ENCODE measurements at regions not wholly inside any gene's neighbourhood (a gene's known extent, or its start where the extent isn't known, plus 50 kb on each side); places are given as distances from the start of the nearest gene placed in this dataset.
"Not testable (repeated sequence)": the region's sequence is repeated elsewhere in the genome, so short reads cannot be mapped to it uniquely, and the experiment has no call there.

DNA sequence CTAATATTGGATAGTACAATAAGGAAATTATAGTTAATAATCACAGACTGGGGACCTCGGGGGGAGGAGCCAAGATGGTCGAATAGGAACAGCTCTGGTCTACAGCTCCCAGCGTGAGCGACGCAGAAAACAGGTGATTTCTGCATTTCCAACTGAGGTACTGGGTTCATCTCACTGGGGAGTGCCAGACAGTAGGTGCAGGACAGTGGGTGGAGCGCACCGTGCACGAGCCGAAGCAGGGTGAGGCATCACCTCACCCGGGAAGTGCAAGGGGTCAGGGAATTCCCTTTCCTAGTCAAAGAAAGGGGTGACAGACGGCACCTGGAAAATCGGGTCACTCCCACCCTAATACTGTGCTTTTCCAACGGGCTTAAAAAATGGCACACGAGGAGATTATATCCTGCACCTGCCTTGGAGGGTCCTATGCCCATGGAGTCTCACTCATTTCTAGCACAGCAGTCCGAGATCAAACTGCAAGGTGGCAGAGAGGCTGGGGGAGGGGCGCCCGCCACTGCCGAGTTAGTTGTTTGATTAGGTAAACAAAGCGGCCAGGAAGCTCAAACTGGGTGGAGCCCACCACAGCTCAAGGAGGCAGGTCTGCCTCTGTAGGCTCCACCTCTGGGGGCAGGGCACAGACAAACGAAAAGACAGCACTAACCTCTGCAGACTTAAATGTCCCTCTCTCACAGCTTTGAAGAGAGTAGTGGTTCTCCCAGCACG lies 138.8 kb upstream of the BCL9 start:
- not testable (repeated sequence) for H2AFZ ChIP-seq (ENCODE audit: low read length, unreplicated experiment); H3K79me2 ChIP-seq (ENCODE audit: control insufficient read depth, insufficient read depth, low read length, unreplicated experiment); H3K36me3 ChIP-seq (ENCODE audit: insufficient read depth, low read length); H3K27ac ChIP-seq (ENCODE audit: low read depth, low read length); H3K27me3 ChIP-seq (ENCODE audit: insufficient read depth, low read length); H3K4me3 ChIP-seq (ENCODE audit: low read depth, low read length); H3K4me1 ChIP-seq (ENCODE audit: control insufficient read depth, insufficient read depth, low read length, unreplicated experiment)

DNA sequence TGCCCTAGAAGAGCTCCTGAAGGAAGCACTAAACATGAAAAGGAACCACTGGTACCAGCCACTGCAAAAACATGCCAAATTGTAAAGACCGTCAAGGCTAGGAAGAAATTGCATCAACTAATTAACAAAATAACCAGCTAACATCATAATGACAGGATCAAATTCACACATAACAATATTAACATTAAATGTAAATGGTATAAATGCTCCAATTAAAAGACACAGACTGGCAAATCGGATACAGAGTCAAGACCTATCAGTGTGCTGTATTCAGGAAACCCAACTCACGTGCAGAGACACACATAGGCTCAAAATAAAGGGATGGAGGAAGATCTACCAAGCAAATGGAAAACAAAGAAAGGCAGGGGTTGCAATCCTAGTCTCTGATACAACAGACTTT lies 137.0 kb upstream of the BCL9 start:
- not testable (repeated sequence) for H3K4me1 ChIP-seq (ENCODE audit: control insufficient read depth, insufficient read depth, low read length, unreplicated experiment); H3K27ac ChIP-seq (ENCODE audit: low read depth, low read length); H2AFZ ChIP-seq (ENCODE audit: low read length, unreplicated experiment); H3K27me3 ChIP-seq (ENCODE audit: insufficient read depth, low read length); H3K4me3 ChIP-seq (ENCODE audit: low read depth, low read length); H3K79me2 ChIP-seq (ENCODE audit: control insufficient read depth, insufficient read depth, low read length, unreplicated experiment); H3K36me3 ChIP-seq (ENCODE audit: insufficient read depth, low read length)

DNA sequence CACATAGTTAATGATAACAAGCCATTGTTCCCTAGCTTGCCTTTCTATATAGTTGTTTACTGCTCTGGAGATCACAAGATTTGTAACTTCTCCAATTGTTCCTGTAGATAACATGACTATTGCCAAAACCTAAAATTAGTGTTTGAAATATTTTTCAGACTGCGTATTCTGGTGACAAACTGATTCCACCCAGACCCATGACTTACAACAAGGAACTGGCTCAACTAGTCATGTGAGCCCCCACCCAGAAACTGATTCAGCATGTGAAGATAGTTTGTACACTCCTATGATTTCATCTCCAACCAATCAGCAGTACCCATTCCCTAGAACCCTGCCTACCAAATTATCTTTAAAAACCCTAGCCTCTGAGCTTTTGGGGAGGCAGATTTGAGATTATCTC lies 131.4 kb upstream of the BCL9 start:
- Histone ChIP-seq H3K36me3 (ENCODE audit: insufficient read depth, low read length) (no peaks in the 10 kb centered on the region), H3K27ac (ENCODE audit: low read depth, low read length) (no peak overlapping the region), H3K4me1 (ENCODE audit: control insufficient read depth, insufficient read depth, low read length, unreplicated experiment) (no peaks in the 10 kb centered on the region), H2AFZ (ENCODE audit: low read length, unreplicated experiment) (no peak overlapping the region), H3K79me2 (ENCODE audit: control insufficient read depth, insufficient read depth, low read length, unreplicated experiment) (no peaks in the 10 kb centered on the region), H3K27me3 (ENCODE audit: insufficient read depth, low read length) (peaks cover 10% of the 10 kb centered on the region; the same call in 1 of the 2 replicates), H3K4me3 (ENCODE audit: low read depth, low read length) (no peak overlapping the region)

DNA sequence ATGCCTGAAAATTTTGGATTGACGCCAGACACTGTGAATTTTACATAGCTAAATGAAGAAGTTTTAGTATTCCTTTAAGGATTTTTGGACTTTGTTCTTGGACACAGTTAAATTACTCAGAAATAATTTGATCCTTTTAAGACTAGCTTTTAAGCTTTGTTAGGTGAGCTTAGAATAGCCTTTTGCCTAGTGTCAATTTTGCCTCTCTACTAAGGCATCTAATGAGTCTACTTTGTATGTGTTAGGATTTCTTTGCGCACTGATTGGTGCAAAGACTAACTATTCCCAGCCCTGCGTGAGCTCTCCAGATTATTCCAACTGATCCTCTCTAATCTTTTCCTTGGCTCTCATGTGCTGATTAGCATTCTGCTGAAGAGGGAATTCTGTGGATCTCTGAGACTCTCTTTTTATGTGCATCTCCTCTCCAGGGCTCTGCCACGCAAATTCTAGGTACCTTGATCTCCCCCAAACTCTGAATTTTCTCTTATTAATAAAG lies 128.1 kb upstream of the BCL9 start:
- no peak overlapping the region for H3K4me3 ChIP-seq (ENCODE audit: low read depth, low read length)
- H2AFZ ChIP-seq (ENCODE audit: low read length, unreplicated experiment): no peak overlapping the region
- H3K27ac ChIP-seq (ENCODE audit: low read depth, low read length): no peak overlapping the region
- no peaks in the 10 kb centered on the region for H3K79me2 ChIP-seq (ENCODE audit: control insufficient read depth, insufficient read depth, low read length, unreplicated experiment)
- no peaks in the 10 kb centered on the region for H3K36me3 ChIP-seq (ENCODE audit: insufficient read depth, low read length)
- H3K27me3 ChIP-seq (ENCODE audit: insufficient read depth, low read length): peaks cover 23% of the 10 kb centered on the region
- no peaks in the 10 kb centered on the region for H3K4me1 ChIP-seq (ENCODE audit: control insufficient read depth, insufficient read depth, low read length, unreplicated experiment)

DNA sequence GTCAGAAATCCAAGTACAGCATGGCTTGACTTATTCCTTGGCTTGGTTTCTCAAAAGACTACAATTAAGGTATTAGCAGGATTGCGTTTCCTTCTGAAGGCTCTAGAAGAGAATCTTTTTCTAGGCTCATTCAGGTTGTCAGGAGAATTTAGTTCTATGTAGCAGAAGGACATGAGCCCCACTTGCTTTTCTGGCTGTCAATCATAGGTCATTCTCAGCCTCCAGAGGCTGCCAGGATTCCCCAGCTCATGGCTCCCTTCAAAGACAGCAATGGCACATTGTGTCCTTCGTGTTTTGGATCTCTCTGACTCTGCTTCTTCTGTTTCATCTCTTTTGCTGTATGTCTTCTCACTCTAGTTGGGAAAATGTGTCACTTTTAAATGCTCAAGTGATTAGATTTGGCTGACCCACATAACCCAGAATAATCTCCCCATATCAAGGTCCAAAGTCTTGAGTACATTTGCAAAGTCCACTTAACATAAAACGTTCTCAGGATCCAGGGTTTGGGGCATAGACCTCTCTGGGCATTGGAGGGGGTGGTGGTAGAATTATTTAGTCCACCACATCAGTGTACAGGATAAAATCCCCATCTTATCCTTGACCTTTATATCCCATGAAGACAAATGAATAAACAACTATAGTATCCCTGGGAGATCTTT lies 126.7 kb upstream of the BCL9 start:
- H3K4me3 ChIP-seq (ENCODE audit: low read depth, low read length): no peak overlapping the region
- H3K27me3 ChIP-seq (ENCODE audit: insufficient read depth, low read length): peaks cover 23% of the 10 kb centered on the region
- H3K79me2 ChIP-seq (ENCODE audit: control insufficient read depth, insufficient read depth, low read length, unreplicated experiment): no peaks in the 10 kb centered on the region
- no peaks in the 10 kb centered on the region for H3K4me1 ChIP-seq (ENCODE audit: control insufficient read depth, insufficient read depth, low read length, unreplicated experiment)
- no peak overlapping the region for H2AFZ ChIP-seq (ENCODE audit: low read length, unreplicated experiment)
- H3K27ac ChIP-seq (ENCODE audit: low read depth, low read length): no peak overlapping the region
- no peaks in the 10 kb centered on the region for H3K36me3 ChIP-seq (ENCODE audit: insufficient read depth, low read length)

DNA sequence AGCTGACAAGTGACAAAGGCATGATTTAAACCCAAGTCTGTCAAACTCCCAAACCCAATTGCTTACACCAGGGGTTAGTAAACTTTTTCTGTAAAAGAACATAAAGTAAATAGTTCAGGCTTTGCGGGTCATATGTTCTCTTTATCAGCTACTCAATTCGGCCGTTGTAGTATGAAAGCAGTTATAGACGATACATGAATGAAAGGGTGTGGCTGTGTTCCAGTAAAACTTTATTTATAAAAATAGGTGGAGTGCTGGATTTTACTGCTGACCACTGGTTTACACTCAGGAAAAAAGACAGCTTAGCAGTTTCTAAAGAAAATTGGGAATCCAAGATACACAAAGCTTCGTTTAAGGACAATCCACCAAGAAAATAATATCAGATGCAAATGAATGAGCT lies 124.3 kb upstream of the BCL9 start:
- Histone ChIP-seq H3K36me3 (ENCODE audit: insufficient read depth, low read length) (no peaks in the 10 kb centered on the region), H3K4me1 (ENCODE audit: control insufficient read depth, insufficient read depth, low read length, unreplicated experiment) (no peaks in the 10 kb centered on the region), H3K27me3 (ENCODE audit: insufficient read depth, low read length) (peaks cover 23% of the 10 kb centered on the region), H3K79me2 (ENCODE audit: control insufficient read depth, insufficient read depth, low read length, unreplicated experiment) (no peaks in the 10 kb centered on the region), H2AFZ (ENCODE audit: low read length, unreplicated experiment) (no peak overlapping the region), H3K27ac (ENCODE audit: low read depth, low read length) (no peak overlapping the region), H3K4me3 (ENCODE audit: low read depth, low read length) (no peak overlapping the region)

DNA sequence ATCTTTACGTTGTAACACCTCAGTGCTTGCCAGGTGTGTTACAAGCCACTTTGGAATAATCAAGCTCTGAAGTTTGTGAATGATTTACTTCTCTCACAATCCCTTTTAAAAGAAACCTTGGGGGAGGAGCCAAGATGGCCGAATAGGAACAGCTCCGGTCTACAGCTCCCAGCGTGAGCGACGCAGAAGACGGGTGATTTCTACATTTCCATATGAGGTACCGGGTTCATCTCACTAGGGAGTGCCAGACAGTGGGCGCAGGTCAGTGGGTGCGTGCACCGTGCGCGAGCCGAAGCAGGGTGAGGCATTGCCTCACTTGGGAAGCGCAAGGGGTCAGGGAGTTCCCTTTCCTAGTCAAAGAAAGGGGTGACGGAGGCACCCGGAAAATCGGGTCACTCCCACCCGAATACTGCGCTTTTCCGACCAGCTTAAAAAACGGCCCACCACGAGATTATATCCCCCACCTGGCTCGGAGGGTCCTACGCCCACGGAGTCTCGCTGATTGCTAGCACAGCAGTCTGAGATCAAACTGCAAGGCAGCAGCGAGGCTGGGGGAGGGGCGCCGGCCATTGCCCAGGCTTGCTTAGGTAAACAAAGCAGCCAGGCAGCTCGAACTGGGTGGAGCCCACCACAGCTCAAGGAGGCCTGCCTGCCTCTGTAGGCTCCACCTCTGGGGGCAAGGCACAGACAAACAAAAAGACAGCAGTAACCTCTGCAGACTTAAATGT lies 118.0 kb upstream of the BCL9 start:
- H2AFZ ChIP-seq (ENCODE audit: low read length, unreplicated experiment); H3K27ac ChIP-seq (ENCODE audit: low read depth, low read length); H3K4me3 ChIP-seq (ENCODE audit: low read depth, low read length): not testable (repeated sequence)

DNA sequence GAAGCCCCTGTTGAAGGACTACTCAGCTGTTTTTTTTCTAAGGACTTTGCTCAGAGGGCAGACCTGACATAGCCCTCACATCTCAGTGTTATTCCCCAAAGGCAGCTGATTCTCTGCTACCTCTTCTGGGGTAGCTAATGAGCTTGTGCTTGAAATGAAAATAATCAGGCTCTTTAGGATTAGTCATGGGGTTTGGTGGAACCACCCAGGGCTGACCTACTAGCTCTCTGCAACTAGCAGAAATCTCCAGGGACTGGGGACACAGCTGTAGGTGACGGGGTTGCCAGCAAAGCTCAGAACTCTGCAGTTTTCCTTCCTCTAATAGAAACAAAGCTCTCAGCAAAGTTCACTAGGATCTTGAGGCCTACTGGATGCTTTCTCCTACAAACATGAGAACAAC lies 106.4 kb upstream of the BCL9 start:
- Histone ChIP-seq H3K79me2 (ENCODE audit: control insufficient read depth, insufficient read depth, low read length, unreplicated experiment) (no peaks in the 10 kb centered on the region), H2AFZ (ENCODE audit: low read length, unreplicated experiment) (no peak overlapping the region), H3K27ac (ENCODE audit: low read depth, low read length) (no peak overlapping the region), H3K36me3 (ENCODE audit: insufficient read depth, low read length) (no peaks in the 10 kb centered on the region), H3K4me3 (ENCODE audit: low read depth, low read length) (no peak overlapping the region), H3K4me1 (ENCODE audit: control insufficient read depth, insufficient read depth, low read length, unreplicated experiment) (no peaks in the 10 kb centered on the region), H3K27me3 (ENCODE audit: insufficient read depth, low read length) (peaks cover 24% of the 10 kb centered on the region)

More for the DNA sequence above, 118.0 kb upstream of the BCL9 start:
- not testable (repeated sequence) for H3K27me3 ChIP-seq (ENCODE audit: insufficient read depth, low read length); H3K4me1 ChIP-seq (ENCODE audit: control insufficient read depth, insufficient read depth, low read length, unreplicated experiment); H3K36me3 ChIP-seq (ENCODE audit: insufficient read depth, low read length); H3K79me2 ChIP-seq (ENCODE audit: control insufficient read depth, insufficient read depth, low read length, unreplicated experiment)

DNA sequence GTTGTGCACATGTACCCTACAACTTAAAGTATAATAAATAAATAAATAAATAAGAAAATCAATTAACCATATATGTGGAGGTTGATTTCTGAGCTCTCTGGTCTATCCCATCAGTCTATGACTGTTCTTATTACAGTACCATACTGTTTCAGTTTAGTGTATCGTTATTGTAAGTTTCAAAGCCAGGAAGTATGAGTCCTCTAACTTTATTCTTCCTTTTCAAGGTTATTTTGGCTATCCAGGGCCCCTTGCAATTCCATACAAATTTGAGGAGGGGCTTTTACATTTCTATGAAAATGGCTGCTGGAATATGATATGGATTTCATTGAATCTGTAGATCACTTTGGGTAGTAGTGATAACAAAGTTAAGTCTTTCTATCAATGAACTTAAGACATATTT lies 96.9 kb upstream of the BCL9 start:
- no peak overlapping the region for H2AFZ ChIP-seq (ENCODE audit: low read length, unreplicated experiment)

DNA sequence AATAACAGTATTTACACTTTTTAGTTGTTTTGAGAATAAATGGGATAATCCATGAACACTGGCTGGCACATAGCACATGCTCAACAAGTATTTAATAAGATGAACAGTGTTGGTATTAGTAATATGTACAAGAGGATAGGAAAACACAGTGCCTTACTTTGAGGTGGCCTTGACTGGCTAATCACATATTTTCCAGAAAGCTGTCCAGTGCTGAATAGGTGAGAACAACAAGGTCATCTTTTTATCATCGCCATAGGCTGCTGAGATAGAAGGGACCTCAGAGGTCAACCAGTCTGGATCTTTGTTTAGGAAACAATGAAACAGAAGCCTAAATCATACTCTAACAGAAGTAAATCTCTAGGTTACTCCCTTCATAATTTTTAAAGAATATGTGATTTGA lies 89.7 kb upstream of the BCL9 start:
- H3K27ac ChIP-seq (ENCODE audit: low read depth, low read length): no peak overlapping the region
- H3K36me3 ChIP-seq (ENCODE audit: insufficient read depth, low read length): no peaks in the 10 kb centered on the region
- no peaks in the 10 kb centered on the region for H3K79me2 ChIP-seq (ENCODE audit: control insufficient read depth, insufficient read depth, low read length, unreplicated experiment)
- H3K27me3 ChIP-seq (ENCODE audit: insufficient read depth, low read length): peaks cover 18% of the 10 kb centered on the region; the same call in 1 of the 2 replicates
- H2AFZ ChIP-seq (ENCODE audit: low read length, unreplicated experiment): no peak overlapping the region
- no peaks in the 10 kb centered on the region for H3K4me1 ChIP-seq (ENCODE audit: control insufficient read depth, insufficient read depth, low read length, unreplicated experiment)
- no peak overlapping the region for H3K4me3 ChIP-seq (ENCODE audit: low read depth, low read length)

More for the DNA sequence above, 96.9 kb upstream of the BCL9 start:
- H3K27me3 ChIP-seq (ENCODE audit: insufficient read depth, low read length): no peaks in the 10 kb centered on the region
- H3K27ac ChIP-seq (ENCODE audit: low read depth, low read length): no peak overlapping the region
- H3K4me1 ChIP-seq (ENCODE audit: control insufficient read depth, insufficient read depth, low read length, unreplicated experiment): no peaks in the 10 kb centered on the region
- H3K79me2 ChIP-seq (ENCODE audit: control insufficient read depth, insufficient read depth, low read length, unreplicated experiment): no peaks in the 10 kb centered on the region
- no peaks in the 10 kb centered on the region for H3K36me3 ChIP-seq (ENCODE audit: insufficient read depth, low read length)
- no peak overlapping the region for H3K4me3 ChIP-seq (ENCODE audit: low read depth, low read length)
